Thyroid gland (tissue), 4 donors: ENCODE measurements at regions not wholly inside any gene's neighbourhood (a gene's known extent, or its start where the extent isn't known, plus 50 kb on each side); places are given as distances from the start of the nearest gene placed in this dataset.

Experiments used
- DNase-seq, 2 donors: peaks; one replicate each; pipeline ENCODE4 v3.0.0-alpha.2; 2019
- H3K27ac ChIP-seq, 3 donors: fragments of 200-600 bp; sonication (generic); 1 replicate in 2 of 3; 2 replicates in 1 of 3; pipeline ENCODE4 v1.5.1; 2016 to 2019; ENCODE audit warnings: mild to moderate bottlenecking in 1 of 3, moderate library complexity in 1 of 3
- H3K27me3 ChIP-seq: fragments of 200-600 bp; sonication (generic); one replicate; pipeline ENCODE4 v1.5.1; 2019
- H3K36me3 ChIP-seq, 2 donors: fragments of 200-600 bp; sonication (generic); one replicate each; pipeline ENCODE4 v1.5.1; 2016 to 2019
- H3K4me1 ChIP-seq, 2 donors: fragments of 200-600 bp; sonication (generic); one replicate each; pipeline ENCODE4 v1.5.1; 2017 to 2019
- H3K4me3 ChIP-seq, 3 donors: fragments of 200-600 bp; sonication (generic); replicated peaks in 1 of 3; 1 replicate in 2 of 3; 2 replicates in 1 of 3; pipeline ENCODE4 v1.5.1; 2016; ENCODE audit warnings: mild to moderate bottlenecking in 1 of 3
- H3K9me3 ChIP-seq: fragments of 200-600 bp; sonication (generic); one replicate; pipeline ENCODE4 v1.5.1; 2017
- CTCF ChIP-seq, 6 experiments: fragments of 200-600 bp in 3 of 6; fragments of 450-650 bp in 3 of 6; sonication (generic) in 3 of 6; IDR thresholded peaks; one replicate each; pipeline ENCODE4 v1.5.1; 2016 to 2019; ENCODE audit warnings: antibody characterized with exemption in 6 of 6, mild to moderate bottlenecking in 2 of 6, inconsistent platforms in 1 of 6, moderate library complexity in 1 of 6
- POLR2A ChIP-seq, 2 donors: fragments of 450-650 bp; IDR thresholded peaks; one replicate each; pipeline ENCODE4 v1.6.1; 2017; ENCODE audit warnings: antibody characterized with exemption in 2 of 2, mild to moderate bottlenecking in 2 of 2, moderate library complexity in 1 of 2
- WGBS, 2 donors: methylation state at CpG; one replicate each; pipeline ENCODE4 v1.1.5; 2017; 5-methylcytosine and 5-hydroxymethylcytosine counted together
- intact Hi-C: fragments of 100-400 bp; cut with DNase I; formaldehyde crosslinking; loops from one replicate; pipeline ENCODE4 v1.15.1; 2023

DNA sequence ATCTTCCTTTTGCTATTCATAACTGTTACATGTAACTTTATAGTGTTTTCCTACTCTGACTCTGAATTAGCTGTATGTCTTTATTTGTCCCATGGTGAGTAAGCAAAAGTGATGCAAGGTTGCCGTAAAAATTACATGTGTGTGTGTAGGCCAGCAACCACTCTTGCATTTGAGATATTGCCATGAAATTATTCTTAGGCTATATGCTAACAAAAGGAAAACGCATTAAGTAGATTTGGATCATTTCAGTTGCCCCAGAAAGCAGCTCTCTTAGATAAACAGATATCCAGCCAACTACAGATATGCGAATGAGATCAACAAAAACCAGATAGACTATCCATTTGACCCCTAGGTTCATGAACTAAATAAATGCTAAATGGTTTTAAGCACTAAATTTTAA, 73.6 kb downstream of the CYLC2 start:
- 62 to 67% methylated on average over 3 of the region's 3 CpGs for WGBS, 2 donors
- Histone ChIP-seq H3K4me3 (no peak overlapping the region), H3K27me3 (no peaks in the 10 kb centered on the region), H3K4me1 (no peaks in the 10 kb centered on the region), H3K27ac (no peak overlapping the region), H3K9me3 (no peaks in the 10 kb centered on the region), H3K36me3 (no peaks in the 10 kb centered on the region)
- no peak for TF ChIP-seq POLR2A (IDR thresholded peaks at IDR 0.05)
- TF ChIP-seq CTCF (IDR thresholded peaks at IDR 0.05), result no peak
- intact Hi-C loops, result no loop called here
- DNase-seq, result no peak

DNA sequence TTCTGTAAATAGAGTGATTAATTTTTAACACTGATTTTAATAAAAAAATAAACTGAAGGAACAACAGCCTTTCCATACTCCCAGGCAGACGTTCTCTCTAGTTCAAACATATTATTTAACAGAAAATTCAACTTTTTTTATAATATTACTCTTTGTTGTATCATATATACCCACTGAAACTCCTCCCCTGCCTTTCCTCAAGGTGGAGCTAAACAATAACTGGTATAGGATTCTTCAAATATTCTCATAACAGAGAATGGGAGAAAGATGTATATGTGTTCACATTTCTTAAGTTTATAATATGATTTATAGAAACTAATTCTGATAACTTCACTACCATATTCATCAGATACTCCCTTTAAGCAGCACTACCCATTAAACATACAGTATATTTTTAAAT, 83.4 kb downstream of the CYLC2 start:
- TF ChIP-seq POLR2A (IDR thresholded peaks at IDR 0.05), result no peak
- no peak for TF ChIP-seq CTCF (IDR thresholded peaks at IDR 0.05)
- no peaks in the 10 kb centered on the region for H3K27me3 ChIP-seq
- no peaks in the 10 kb centered on the region for H3K36me3 ChIP-seq
- whole genome bisulfite sequencing, 2 donors, result 57 to 64% methylated on average over 1 of the region's 1 CpG
- H3K4me1 ChIP-seq, result no peaks in the 10 kb centered on the region
- intact Hi-C loops, result no loop called here
- no peaks in the 10 kb centered on the region for H3K9me3 ChIP-seq
- H3K4me3 ChIP-seq, result no peak overlapping the region
- DNase-seq, result no peak
- no peak overlapping the region for H3K27ac ChIP-seq

GRCh38 chr9:103082494-103082893, 87.4 kb downstream of the CYLC2 start:
- no peak overlapping the region for H3K27ac ChIP-seq
- intact Hi-C loops, result no loop called here
- no peaks in the 10 kb centered on the region for H3K36me3 ChIP-seq
- WGBS, 2 donors, result 62 to 64% methylated on average over 1 of the region's 1 CpG
- no peaks in the 10 kb centered on the region for H3K4me1 ChIP-seq
- no peak for TF ChIP-seq POLR2A (IDR thresholded peaks at IDR 0.05)
- TF ChIP-seq CTCF (IDR thresholded peaks at IDR 0.05), result no peak
- H3K9me3 ChIP-seq, result no peaks in the 10 kb centered on the region
- no peak overlapping the region for H3K4me3 ChIP-seq
- H3K27me3 ChIP-seq, result no peaks in the 10 kb centered on the region
- no peak for DNase-seq

DNA sequence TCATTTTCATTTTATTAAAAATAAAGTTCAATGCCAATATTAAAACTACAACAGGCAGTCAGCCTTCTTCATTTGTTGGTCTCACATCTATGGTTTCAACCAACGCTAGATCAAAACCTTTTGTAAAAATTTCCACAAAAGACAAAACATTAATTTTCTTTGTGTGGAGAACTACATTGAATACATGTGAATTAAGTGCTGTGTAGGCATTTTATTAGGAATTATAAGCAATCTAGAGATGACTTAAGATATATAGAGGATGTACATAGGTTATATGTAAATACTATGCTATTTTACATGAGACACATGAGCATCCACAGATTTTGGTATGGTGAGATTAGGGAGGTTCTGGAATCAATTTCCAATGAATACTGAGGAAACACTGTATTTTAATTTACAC, 94.2 kb downstream of the CYLC2 start:
- no peak overlapping the region for H3K27ac ChIP-seq
- TF ChIP-seq CTCF (IDR thresholded peaks at IDR 0.05) (no peak), POLR2A (IDR thresholded peaks at IDR 0.05) (no peak)
- no peaks in the 10 kb centered on the region for H3K36me3 ChIP-seq
- H3K4me3 ChIP-seq, result no peak overlapping the region
- no peaks in the 10 kb centered on the region for H3K27me3 ChIP-seq
- WGBS, 2 donors, result 97 to 100% methylated on average over 1 of the region's 1 CpG
- intact Hi-C loops, result no loop called here
- no peak for DNase-seq
- no peaks in the 10 kb centered on the region for H3K9me3 ChIP-seq
- H3K4me1 ChIP-seq, result no peaks in the 10 kb centered on the region

GRCh38 chr9:103104101-103104500, 109.0 kb downstream of the CYLC2 start:
- Histone ChIP-seq H3K27ac (no peak overlapping the region), H3K9me3 (no peaks in the 10 kb centered on the region), H3K27me3 (no peaks in the 10 kb centered on the region), H3K36me3 (no peaks in the 10 kb centered on the region), H3K4me1 (no peaks in the 10 kb centered on the region), H3K4me3 (no peak overlapping the region)
- 87 to 91% methylated on average over 8 to 9 of the region's 9 CpGs for WGBS, 2 donors
- no peak for DNase-seq
- intact Hi-C loops, result no loop called here
- TF ChIP-seq CTCF (IDR thresholded peaks at IDR 0.05) (no peak), POLR2A (IDR thresholded peaks at IDR 0.05) (no peak)
